GM23338 (cell line): ENCODE measurements at regions not wholly inside any gene's neighbourhood (a gene's known extent, or its start where the extent isn't known, plus 50 kb on each side); places are given as distances from the start of the nearest gene placed in this dataset.

Experiments
- CREB1 ChIP-seq: fragments of 250-450 bp; sonication (Bioruptor Pico); IDR thresholded peaks from 2 replicates; pipeline ENCODE4 v1.5.0; 2020; ENCODE audit warnings: low read depth, mild to moderate bottlenecking, moderate library complexity
- EZH2 ChIP-seq: fragments of 200-600 bp; sonication (generic); IDR thresholded peaks from one replicate; pipeline ENCODE4 v1.8.0; 2017; ENCODE audit warnings: antibody characterized with exemption, mild to moderate bottlenecking, low read depth; ENCODE audit not compliant: unreplicated experiment
- EZH2phosphoT487 ChIP-seq: fragments of 200-600 bp; sonication (generic); IDR thresholded peaks from one replicate; pipeline ENCODE4 v1.8.1; 2018; ENCODE audit warnings: antibody characterized with exemption; ENCODE audit not compliant: unreplicated experiment
- JUNB ChIP-seq: IDR thresholded peaks from one replicate; pipeline ENCODE4 v1.6.1; 2016; ENCODE audit warnings: antibody characterized with exemption; ENCODE audit not compliant: unreplicated experiment
- POLR2AphosphoS5 ChIP-seq: IDR thresholded peaks from 2 replicates; pipeline ENCODE4 v1.6.1; 2016; ENCODE audit warnings: antibody characterized with exemption, low read depth
- STAT1 ChIP-seq: IDR thresholded peaks from one replicate; pipeline ENCODE4 v1.6.1; 2016; ENCODE audit warnings: antibody characterized with exemption; ENCODE audit not compliant: unreplicated experiment
- ZNF114 ChIP-seq: fragments of 250-450 bp; sonication (Bioruptor Pico); IDR thresholded peaks from 2 replicates; pipeline ENCODE4 v1.5.0; 2020; ENCODE audit warnings: mild to moderate bottlenecking, moderate library complexity
- TF ChIP-seq, protein P1 (sequence below), 2 experiments: fragments of 200-600 bp in 1 of 2; sonication (generic) in 1 of 2; conservative IDR thresholded peaks; 2 replicates each; pipeline versions ENCODE4 v1.5.1 to v1.6.1; 2016 to 2017; ENCODE audit warnings: antibody characterized with exemption in 2 of 2, low read depth in 2 of 2, mild to moderate bottlenecking in 2 of 2, moderate library complexity in 1 of 2
- TF ChIP-seq, protein P2 (sequence below): IDR thresholded peaks from 2 replicates; pipeline ENCODE4 v1.6.1; 2016; ENCODE audit warnings: antibody characterized with exemption
- TF ChIP-seq, protein P3 (sequence below): IDR thresholded peaks from one replicate; pipeline ENCODE4 v1.6.1; 2018; ENCODE audit warnings: antibody characterized with exemption; ENCODE audit not compliant: unreplicated experiment
- TF ChIP-seq, protein P4 (sequence below): fragments of 250-450 bp; sonication (Bioruptor Pico); IDR thresholded peaks from 2 replicates; pipeline ENCODE4 v1.5.0; 2020; ENCODE audit warnings: mild to moderate bottlenecking, moderate library complexity

DNA sequence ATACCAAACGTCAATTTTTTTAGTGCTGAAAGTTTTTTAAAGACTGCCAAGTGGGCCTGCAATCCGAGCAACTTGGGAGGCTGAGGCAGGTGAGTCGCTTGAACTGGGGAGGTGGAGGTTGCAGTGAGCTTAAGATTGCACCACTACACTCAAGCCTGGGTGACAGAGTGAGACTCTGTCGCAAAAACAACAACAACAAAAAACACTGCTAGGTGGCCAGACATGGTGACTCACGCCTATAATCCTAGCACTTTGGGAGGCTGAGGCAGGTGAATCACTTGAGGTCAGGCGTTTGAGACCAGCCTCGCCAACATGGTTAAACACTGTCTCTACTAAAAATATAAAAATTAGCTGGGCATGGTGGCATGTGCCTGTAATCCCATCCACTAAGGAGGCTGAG is 202.8 kb upstream of the COPS8 start:
- TF ChIP-seq, protein P1, sequence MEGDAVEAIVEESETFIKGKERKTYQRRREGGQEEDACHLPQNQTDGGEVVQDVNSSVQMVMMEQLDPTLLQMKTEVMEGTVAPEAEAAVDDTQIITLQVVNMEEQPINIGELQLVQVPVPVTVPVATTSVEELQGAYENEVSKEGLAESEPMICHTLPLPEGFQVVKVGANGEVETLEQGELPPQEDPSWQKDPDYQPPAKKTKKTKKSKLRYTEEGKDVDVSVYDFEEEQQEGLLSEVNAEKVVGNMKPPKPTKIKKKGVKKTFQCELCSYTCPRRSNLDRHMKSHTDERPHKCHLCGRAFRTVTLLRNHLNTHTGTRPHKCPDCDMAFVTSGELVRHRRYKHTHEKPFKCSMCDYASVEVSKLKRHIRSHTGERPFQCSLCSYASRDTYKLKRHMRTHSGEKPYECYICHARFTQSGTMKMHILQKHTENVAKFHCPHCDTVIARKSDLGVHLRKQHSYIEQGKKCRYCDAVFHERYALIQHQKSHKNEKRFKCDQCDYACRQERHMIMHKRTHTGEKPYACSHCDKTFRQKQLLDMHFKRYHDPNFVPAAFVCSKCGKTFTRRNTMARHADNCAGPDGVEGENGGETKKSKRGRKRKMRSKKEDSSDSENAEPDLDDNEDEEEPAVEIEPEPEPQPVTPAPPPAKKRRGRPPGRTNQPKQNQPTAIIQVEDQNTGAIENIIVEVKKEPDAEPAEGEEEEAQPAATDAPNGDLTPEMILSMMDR (conservative IDR thresholded peaks at IDR 0.05; ENCODE audit: low read depth in 2 of 2) = no peak
- TF ChIP-seq EZH2 (no peak), POLR2AphosphoS5 (no peak), CREB1 (no peak), EZH2phosphoT487 (no peak), ZNF114 (CRISPR knock-in tag) (no peak), JUNB (no peak), STAT1 (no peak)
- TF ChIP-seq, protein P2, sequence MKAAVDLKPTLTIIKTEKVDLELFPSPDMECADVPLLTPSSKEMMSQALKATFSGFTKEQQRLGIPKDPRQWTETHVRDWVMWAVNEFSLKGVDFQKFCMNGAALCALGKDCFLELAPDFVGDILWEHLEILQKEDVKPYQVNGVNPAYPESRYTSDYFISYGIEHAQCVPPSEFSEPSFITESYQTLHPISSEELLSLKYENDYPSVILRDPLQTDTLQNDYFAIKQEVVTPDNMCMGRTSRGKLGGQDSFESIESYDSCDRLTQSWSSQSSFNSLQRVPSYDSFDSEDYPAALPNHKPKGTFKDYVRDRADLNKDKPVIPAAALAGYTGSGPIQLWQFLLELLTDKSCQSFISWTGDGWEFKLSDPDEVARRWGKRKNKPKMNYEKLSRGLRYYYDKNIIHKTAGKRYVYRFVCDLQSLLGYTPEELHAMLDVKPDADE = no peak
- TF ChIP-seq, protein P3, sequence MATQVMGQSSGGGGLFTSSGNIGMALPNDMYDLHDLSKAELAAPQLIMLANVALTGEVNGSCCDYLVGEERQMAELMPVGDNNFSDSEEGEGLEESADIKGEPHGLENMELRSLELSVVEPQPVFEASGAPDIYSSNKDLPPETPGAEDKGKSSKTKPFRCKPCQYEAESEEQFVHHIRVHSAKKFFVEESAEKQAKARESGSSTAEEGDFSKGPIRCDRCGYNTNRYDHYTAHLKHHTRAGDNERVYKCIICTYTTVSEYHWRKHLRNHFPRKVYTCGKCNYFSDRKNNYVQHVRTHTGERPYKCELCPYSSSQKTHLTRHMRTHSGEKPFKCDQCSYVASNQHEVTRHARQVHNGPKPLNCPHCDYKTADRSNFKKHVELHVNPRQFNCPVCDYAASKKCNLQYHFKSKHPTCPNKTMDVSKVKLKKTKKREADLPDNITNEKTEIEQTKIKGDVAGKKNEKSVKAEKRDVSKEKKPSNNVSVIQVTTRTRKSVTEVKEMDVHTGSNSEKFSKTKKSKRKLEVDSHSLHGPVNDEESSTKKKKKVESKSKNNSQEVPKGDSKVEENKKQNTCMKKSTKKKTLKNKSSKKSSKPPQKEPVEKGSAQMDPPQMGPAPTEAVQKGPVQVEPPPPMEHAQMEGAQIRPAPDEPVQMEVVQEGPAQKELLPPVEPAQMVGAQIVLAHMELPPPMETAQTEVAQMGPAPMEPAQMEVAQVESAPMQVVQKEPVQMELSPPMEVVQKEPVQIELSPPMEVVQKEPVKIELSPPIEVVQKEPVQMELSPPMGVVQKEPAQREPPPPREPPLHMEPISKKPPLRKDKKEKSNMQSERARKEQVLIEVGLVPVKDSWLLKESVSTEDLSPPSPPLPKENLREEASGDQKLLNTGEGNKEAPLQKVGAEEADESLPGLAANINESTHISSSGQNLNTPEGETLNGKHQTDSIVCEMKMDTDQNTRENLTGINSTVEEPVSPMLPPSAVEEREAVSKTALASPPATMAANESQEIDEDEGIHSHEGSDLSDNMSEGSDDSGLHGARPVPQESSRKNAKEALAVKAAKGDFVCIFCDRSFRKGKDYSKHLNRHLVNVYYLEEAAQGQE = no peak
- TF ChIP-seq, protein P4, sequence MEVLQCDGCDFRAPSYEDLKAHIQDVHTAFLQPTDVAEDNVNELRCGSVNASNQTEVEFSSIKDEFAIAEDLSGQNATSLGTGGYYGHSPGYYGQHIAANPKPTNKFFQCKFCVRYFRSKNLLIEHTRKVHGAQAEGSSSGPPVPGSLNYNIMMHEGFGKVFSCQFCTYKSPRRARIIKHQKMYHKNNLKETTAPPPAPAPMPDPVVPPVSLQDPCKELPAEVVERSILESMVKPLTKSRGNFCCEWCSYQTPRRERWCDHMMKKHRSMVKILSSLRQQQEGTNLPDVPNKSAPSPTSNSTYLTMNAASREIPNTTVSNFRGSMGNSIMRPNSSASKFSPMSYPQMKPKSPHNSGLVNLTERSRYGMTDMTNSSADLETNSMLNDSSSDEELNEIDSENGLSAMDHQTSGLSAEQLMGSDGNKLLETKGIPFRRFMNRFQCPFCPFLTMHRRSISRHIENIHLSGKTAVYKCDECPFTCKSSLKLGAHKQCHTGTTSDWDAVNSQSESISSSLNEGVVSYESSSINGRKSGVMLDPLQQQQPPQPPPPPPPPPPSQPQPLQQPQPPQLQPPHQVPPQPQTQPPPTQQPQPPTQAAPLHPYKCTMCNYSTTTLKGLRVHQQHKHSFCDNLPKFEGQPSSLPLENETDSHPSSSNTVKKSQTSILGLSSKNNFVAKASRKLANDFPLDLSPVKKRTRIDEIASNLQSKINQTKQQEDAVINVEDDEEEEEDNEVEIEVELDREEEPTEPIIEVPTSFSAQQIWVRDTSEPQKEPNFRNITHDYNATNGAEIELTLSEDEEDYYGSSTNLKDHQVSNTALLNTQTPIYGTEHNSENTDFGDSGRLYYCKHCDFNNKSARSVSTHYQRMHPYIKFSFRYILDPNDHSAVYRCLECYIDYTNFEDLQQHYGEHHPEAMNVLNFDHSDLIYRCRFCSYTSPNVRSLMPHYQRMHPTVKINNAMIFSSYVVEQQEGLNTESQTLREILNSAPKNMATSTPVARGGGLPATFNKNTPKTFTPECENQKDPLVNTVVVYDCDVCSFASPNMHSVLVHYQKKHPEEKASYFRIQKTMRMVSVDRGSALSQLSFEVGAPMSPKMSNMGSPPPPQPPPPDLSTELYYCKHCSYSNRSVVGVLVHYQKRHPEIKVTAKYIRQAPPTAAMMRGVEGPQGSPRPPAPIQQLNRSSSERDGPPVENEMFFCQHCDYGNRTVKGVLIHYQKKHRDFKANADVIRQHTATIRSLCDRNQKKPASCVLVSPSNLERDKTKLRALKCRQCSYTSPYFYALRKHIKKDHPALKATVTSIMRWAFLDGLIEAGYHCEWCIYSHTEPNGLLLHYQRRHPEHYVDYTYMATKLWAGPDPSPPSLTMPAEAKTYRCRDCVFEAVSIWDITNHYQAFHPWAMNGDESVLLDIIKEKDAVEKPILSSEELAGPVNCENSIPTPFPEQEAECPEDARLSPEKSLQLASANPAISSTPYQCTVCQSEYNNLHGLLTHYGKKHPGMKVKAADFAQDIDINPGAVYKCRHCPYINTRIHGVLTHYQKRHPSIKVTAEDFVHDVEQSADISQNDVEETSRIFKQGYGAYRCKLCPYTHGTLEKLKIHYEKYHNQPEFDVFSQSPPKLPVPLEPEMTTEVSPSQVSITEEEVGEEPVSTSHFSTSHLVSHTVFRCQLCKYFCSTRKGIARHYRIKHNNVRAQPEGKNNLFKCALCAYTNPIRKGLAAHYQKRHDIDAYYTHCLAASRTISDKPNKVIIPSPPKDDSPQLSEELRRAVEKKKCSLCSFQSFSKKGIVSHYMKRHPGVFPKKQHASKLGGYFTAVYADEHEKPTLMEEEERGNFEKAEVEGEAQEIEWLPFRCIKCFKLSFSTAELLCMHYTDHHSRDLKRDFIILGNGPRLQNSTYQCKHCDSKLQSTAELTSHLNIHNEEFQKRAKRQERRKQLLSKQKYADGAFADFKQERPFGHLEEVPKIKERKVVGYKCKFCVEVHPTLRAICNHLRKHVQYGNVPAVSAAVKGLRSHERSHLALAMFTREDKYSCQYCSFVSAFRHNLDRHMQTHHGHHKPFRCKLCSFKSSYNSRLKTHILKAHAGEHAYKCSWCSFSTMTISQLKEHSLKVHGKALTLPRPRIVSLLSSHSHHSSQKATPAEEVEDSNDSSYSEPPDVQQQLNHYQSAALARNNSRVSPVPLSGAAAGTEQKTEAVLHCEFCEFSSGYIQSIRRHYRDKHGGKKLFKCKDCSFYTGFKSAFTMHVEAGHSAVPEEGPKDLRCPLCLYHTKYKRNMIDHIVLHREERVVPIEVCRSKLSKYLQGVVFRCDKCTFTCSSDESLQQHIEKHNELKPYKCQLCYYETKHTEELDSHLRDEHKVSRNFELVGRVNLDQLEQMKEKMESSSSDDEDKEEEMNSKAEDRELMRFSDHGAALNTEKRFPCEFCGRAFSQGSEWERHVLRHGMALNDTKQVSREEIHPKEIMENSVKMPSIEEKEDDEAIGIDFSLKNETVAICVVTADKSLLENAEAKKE (CRISPR knock-in tag) = no peak
